NCI-H2196 treated with DMSO at 0.1 percent for 48 hours (cell line): ENCODE measurements at regions not wholly inside any gene's neighbourhood (a gene's known extent, or its start where the extent isn't known, plus 50 kb on each side); places are given as distances from the start of the nearest gene placed in this dataset.
"Not testable (repeated sequence)": the region's sequence is repeated elsewhere in the genome, so short reads cannot be mapped to it uniquely, and the experiment has no call there.

Source experiments
- DNase-seq: peaks from one replicate; lab custom pipeline; 2025; ENCODE audit not compliant: unreplicated experiment; lab: John Stamatoyannopoulos, UW

DNA sequence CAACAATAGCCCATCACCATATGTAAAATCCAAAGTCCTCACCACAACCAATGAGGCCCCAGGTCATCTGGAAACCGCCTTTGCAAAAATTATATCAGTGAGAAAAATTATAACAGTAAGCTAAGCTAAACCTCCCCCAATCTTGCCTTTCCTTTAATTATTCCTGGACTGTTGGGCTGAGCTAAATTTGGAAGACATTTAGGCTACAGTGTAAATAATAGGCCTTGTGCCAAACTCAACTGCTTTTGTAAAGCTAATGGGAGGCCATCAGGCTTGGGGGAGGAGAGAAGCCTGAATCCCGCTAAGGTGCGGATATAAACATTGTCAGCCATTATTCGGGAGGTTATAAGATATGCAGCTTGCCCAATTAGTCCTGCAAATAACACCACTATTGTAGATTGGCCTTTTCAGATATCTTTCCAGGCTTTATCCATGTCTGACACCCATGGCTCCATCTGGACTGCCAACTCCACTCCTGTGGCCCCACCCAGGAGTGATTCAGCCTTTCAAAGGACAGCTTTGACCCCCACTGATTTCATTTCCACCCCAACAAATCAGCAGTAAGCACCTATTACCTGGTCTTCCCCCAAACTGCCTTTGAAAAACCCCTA is 53.0 kb upstream of the CA12 start:
- no peak for DNase-seq

- DNase-seq = no peak
Observed at GRCh38 chr15:63435204-63435820, 53.7 kb upstream of the CA12 start.

- DNase-seq = no peak
Observed at GRCh38 chr15:63436341-63436740, 54.7 kb upstream of the CA12 start.

- DNase-seq = peak; percentile 33
Observed at GRCh38 chr15:63436872-63437375, 55.3 kb upstream of the CA12 start.

DNA sequence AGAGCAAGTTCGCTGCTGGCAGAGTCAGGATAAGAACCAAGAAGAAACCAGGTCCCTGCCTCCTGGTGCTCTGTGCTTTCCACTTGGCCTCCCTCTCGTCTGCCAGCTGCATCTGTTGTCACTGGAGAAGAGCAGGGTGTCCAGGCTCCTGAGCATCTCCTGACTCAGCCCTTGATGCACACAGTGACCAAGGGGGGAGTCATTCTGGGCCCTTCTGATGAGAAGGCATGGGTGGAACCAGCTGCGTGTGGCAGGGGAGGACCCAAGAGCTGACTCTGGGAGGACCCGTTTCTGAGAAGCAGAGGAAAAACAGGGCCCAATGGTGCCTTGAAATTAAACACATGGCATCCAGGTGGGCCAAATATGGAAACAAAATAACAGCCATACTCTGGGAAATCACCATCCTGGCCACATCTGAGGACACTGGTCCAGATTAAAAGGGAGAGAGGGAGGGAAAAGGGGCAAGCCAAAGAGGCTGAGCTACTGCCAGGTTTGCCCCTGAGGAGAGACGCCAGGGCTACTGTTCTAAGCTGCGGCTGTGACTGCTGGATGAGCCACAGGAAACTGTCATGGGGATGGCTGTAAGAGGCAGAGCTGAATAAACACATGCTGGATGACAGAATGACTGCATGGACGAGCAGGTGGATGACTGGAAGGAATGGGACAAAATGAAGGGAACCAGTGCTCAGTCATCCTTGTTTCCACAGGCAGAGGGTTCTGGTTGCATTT is 58.1 kb upstream of the CA12 start:
- DNase-seq = no peak

DNA sequence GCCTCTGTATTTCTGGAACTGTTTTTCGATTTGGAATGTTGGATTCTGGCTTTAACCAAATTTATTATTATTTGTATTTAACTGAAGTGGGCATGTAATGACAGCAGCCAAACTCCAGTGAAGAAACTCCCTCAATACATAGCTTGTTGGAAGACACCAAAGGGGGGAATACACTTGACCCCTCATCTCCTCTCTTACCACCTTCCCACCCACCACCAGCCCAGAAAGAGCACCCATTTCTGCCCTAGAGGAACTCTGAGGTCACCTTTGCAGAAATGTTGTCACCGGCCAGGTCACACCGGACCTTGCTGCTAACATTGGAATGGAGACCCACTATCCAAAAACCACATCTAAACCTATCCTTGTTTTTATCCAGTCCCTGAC is 58.6 kb upstream of the CA12 start:
- DNase-seq = no peak

DNA sequence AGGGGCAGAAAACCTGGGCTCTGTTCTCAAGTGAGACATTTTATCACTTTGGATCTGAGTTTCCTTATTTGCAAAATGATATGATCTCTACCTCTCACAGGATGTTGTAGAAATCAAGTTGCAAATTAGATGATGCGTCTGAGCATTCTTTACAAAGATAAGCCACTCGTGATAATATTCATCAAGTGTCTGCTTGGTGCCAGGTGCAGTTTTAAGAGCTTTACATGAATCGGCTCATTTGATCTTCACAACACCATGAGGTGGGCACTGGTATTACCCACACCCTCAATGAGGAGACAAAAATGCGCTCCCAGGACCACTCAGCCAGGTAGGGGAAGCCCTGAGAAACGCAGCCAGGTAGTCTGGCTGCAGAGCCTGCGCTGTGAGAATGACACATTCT is 59.1 kb upstream of the CA12 start:
- no peak for DNase-seq

GRCh38 chr15:63441266-63441665 is 59.6 kb upstream of the CA12 start:
- no peak for DNase-seq

- no peak for DNase-seq
Observed at GRCh38 chr15:63442080-63442479, 60.4 kb upstream of the CA12 start.

GRCh38 chr15:63444611-63445010 is 59.8 kb upstream of the USP3 start:
- no peak for DNase-seq

DNA sequence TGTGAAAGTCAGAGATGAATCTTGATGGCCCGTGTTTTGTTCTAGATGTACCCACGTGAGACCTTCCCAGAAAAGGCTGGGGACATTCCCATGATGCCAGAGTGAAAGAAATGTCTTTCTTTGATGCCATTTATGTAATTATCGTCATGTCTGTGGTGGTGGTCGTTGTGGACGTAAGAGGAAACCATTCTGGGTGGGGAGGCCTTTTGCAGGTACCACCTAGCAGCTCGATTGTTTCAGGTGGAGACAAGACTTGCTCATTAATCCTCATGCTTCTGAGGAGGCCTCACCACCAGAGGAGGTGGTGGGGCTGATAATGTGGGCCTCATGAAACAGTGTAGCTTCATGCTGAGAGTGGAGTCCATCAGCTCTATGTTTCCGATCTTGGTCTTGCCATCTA is 58.1 kb upstream of the USP3 start:
- DNase-seq = no peak

GRCh38 chr15:63447017-63447676 is 57.2 kb upstream of the USP3 start:
- DNase-seq = no peak

GRCh38 chr15:63448266-63448665 is 56.1 kb upstream of the USP3 start:
- DNase-seq = no peak

GRCh38 chr15:63448872-63449555 is 55.4 kb upstream of the USP3 start:
- DNase-seq = not testable (repeated sequence)

DNA sequence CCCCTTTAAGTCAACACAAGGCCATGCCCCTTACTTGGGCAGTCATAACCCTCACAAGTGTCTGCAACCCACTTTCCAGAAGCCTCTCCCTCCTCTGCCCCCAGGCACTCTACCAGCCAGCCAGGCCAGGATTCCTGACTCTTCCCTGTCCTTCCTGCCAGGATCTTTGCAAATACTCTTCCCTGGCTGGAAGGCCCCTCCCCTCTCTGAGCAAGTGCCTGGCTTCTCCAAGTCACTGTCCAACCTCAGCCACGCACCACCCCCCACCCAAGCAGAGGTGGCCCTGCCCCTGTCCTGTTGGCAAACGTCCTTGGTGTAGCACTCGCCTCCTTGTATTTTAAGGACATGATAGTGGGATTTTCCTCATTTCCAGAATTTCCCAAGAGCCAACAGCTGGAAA is 54.7 kb upstream of the USP3 start:
- no peak for DNase-seq

GRCh38 chr15:63450884-63451225 is 53.5 kb upstream of the USP3 start:
- DNase-seq = no peak

- no peak for DNase-seq
Observed at GRCh38 chr15:63451671-63452315, 52.6 kb upstream of the USP3 start.

DNA sequence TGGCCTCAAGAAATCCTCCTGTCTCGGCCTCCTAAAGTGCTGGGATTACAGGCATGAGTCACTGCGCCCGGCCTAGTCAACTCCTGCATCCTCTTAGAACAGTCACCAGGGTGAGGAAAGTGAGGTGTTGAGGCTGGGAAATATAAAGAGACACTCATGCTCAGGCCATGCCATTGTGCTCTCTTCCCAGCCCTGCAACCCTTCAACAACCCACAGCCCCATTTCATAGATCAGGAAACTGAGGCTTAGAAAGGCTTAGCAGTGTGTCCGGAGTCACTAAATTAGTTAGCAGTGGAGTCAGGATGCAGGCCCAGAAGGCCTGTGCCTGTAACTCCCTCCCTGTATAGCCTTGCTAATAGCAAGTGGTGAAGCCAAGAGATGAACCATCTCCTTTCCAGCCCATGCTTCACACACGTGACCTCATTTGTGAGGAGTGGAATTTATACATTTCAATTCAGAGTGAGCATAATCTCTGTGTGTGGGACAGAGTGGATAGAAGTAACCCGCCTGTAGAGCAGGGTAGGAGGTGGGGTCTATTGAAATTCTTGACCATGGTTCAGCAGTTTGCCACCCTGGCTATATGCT is 51.7 kb upstream of the USP3 start:
- no peak for DNase-seq

DNA sequence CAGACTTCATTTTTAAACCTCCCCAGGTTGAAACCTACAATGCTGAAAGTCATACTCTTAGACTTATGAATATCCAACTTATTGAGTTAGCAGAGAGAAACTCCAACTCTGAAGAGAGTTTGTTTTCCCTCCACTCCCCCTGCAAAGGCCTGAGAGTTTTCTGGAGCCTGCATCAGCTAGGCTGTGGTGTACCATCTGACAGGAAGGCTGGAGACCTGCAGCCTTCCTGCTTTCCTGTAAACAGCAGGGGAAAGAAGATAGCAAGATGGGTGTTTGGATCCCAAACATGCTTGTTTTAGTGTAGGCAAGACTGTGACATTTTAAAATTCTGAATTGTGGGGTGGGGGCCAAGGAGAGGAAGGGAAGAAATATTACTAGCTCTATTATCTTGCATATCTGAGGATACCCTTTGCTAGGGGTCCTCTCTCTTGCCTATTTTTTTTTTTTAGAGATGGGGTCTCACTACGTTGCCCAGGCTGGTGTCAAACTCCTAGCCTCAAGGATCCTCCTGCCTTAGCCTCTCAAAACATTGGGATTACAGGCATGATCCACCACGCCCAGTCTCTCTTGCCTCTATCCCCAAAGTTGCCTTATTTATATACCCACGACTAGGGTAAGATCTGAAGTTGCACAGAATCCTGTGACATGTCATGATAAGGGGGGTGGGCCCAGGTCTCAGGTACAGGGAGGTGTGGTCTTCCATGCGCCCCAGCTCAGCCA is 51.0 kb upstream of the USP3 start:
- no peak for DNase-seq
